GM19023 (cell line): ENCODE measurements at regions not wholly inside any gene's neighbourhood (a gene's known extent, or its start where the extent isn't known, plus 50 kb on each side); places are given as distances from the start of the nearest gene placed in this dataset.

Experiments used
- ATAC-seq: cut with Tn5 transposase; IDR thresholded peaks from one replicate; pipeline ENCODE4 v1.9.1; 2021; ENCODE audit warnings: mild to moderate bottlenecking, moderate library complexity; ENCODE audit not compliant: unreplicated experiment

DNA sequence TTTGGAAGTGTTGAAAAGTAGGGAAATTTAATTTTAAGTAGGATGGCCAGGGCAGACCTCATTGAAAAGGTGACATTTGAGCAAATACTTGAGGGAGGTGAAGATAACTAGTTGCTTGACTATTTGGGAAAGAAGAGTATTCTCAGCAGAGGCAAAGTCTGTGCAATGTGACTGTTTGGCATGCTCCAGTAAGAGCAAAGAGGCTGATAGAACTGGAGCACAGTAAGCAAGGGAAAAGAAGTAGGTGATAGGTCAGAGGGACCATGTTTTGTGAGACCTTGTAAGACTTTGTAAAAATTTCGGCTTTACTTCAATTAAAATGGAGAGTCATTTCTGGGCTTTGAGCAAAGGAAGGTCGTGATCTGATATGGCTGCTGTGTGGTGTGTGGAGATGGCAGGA is 335.8 kb downstream of the ZIC1 start:
- ATAC-seq, result no peak

DNA sequence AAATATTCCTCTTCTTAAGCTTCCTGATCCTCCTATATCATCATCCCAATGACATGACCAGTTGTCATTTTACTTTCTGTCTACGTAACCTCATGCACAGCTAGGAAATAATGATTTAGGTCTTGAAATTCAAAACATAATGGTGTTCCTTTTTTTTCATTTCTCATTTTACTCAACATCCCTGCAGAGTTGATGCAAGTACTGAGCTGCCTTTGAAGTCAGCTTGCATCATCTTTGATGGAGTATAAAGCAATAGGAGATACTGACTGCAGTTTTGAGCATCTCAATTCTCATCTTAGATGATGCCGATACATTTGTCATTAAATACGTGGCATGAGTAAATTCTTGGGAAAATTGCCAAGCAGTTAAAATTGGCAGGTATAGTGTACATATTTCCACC is 346.1 kb downstream of the ZIC1 start:
- ATAC-seq, result no peak

DNA sequence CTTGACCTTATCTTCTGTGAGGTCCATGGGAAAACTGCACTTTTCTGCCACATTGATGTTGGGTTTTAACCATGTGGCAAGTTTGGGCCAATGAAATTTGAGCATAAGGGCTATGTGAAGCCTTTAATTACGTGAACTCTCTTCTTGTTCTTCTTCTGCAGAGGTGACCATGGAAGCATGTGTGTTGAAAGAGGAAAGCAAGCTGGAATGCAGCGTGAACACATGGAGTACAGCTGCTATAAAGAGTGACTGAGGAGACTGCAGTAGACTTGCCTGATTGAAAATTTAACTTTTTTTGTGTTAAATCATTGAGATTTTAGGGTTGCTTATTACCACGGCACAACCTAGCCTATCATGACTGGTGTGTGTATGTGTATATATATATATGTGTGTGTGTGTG is 347.3 kb downstream of the ZIC1 start:
- ATAC-seq, result no peak

DNA sequence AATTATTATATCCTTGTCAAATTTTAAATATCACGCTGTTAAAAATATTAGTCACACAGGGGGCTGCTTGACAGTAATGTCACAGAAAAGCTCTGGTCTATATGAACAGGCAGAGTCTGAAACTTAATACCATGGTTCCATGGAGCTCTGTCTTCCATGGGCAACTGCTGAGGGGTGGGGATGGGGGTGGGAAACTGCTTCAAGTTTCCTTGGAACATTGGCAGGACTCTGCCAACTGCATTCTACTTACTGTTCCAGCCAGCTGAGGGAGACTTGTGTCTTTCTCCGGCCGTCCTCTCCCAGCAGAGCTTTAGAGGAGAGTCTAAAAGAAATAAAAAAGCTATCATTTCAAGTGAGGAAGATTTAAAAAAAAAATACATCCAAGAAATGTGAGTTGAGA is 348.7 kb downstream of the ZIC1 start:
- ATAC-seq, result no peak

DNA sequence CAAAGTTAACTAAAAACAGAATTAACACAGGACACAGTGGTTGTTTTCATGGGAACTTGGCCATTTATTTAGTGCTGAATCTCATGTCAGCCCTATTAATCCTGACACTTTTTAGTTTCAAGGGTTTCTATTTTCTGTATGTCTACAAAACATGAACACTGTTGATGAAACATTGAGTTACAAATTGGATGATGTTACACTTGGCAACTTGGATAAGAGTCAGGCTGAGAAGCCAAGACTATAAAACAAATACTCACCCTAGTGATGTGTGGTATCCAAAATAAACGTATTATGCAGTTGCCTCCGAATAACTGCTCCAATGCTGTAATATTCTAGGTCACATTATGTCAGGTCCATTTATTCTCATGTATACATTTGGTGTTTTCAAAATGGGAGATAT is 349.6 kb downstream of the ZIC1 start:
- no peak for ATAC-seq

DNA sequence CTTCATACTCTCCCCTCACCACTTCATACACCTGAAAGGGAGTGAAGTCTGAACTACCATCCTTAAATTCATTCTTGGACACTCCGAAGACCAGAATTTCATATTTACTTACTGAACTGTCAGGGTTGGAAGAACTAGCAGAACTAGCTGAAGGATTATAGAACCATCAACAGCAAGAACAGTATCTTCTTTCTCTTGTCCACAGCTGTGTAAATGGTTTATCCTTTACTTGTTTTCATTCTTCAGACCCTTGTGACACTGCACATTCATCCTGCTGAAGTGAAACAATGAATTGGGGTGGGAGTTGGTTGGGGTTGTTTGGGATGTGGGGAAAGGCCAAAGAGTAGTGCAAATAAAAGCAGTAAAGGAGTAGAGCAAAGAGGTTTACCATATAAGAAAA is 350.9 kb downstream of the ZIC1 start:
- no peak for ATAC-seq

DNA sequence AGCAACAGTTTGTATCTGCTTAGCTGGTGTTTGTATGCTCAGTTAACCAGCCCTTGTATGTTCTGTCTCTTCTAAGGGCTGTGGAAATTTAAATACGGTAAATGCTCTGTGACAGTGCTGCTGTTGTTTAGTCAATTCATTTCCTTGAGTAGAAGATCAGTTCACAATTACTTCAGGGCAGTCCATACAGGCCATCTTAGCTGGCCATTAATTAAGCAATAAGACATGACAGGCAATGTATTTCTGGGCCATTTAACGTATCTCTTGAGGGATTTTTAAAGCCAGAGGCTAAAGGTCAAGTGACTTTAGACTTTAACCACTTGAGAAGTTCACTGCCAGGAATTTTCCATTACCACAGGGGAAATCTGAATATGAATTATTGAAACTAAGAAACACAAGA is 351.8 kb downstream of the ZIC1 start:
- no peak for ATAC-seq

DNA sequence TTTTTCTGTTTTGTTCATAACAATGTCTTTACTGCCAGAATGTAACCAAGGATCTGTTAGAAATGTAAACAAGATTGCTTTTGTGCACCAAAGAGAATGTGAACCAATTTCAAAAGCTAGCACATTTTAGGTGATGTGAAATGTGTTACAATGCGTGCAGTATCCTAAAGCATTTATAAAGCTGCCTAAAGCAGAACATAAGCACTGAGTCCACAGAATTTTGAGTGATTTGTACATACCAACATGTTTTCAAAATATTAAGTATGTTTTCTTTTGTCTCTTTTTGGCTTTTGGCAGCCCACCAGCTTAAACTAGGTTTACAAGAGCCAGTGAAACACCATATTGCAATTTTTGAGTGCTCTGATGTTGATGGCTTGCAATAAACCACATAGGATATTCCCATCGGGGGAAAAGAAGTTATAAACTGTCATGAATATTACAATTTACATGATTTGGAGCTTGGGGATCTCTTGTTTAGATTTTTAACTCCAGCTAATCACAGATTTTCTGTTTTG is 364.0 kb downstream of the ZIC1 start:
- ATAC-seq, result no peak

DNA sequence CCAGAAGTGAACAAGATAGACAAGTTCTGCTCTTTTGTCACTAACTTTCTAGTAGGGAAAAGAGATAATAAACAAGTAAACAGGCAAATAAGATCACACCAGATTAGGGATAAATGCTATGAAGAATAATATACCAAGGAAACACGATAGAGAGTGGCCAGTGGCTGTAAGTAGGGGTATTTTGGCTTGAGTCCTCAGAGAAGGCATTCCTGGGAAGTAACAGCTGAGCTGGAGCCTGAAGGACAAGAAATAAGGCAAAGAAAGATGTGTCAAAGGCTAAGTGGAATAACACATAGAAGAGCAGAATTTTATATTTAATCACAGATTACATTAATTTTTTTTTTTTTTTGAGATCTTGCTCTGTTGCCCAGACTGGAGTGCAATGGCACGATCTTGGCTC is 366.2 kb downstream of the ZIC1 start:
- ATAC-seq, result no peak

DNA sequence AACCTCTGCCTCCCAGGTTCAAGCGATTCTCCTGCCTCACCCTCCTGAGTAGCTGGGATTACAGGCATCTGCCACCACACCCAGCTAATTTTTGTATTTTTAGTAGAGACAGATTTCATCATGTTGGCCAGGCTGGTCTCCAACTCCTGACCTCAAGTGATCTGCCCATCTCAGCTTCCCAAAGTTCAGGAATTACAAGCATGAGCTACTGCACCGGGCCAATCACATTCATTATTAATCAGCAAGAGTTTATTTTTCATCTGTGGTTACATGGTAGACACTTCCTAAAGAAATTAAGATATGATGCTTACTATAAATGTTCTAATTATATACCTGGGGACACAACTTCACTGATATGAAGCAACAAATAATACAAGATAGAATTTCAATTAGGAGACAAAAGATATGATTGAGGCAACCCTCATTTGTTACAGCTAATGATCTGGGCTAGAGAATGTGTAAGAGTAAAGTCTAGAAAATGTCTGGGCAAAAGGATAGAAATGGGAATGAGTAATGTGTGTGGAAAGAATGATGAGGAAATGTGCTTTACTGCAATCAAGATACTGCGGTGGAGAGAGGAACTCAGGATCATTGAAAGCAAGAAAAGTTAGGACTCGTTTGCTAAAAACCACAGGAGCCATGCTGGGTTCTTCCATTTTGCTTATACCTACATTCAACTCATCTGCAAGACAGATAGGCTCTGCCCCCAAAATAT is 366.8 kb downstream of the ZIC1 start:
- ATAC-seq, result no peak

DNA sequence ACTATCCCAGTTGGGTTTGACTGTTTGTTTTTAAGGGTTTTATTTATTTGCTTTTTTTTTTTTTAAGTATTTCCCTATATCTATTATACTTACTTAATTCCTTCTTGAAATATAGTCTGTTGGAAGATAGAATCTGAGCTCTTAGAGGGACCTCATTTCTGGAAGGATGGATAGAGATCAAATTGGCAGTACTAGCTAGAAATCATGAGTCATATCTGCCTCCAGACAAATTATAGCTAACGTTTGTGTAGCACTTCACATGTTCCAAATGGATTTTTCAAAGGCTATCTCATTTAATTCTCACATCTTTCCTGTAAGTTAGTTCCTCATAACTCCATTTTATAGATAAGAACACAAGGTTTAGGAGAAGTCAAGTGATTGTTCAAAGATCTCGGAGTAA is 384.7 kb downstream of the ZIC1 start:
- no peak for ATAC-seq

DNA sequence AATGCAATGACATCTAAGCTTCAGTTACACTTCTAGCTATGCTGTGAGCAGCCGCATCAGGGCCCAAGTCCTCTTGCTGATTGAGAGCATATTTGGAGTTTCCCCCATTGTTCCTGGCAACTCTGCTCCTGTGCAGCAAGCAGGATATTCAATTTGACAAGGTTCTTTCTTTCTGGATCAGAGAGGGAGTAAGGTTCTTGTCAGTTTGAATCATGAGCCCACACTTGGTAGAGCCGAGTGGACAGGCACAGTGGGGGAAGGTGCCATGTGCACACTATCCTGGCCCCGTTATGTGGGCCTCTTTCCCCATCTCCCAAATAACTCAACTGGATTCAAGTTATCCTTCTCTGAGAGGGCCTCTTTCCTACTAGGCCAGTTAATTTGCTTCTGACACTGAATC is 385.4 kb downstream of the ZIC1 start:
- no peak for ATAC-seq

DNA sequence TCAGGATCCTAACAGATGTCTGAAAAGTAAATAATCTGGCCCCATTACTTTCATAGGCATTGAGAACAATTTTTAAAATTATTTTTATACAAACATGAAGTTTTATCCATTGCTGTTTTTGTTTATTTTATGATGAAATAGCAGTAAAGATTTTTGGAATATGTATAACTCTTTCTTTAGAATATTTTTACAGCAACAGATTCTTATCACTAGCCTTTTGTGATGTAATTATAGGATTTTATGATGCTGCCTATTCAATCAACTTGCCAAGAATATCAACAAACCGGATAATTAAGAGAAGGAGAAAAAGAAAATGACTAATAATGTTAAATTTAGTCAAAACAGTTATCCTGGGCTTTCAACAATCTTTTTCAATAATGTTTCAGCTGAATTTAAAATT is 386.3 kb downstream of the ZIC1 start:
- ATAC-seq, result no peak

DNA sequence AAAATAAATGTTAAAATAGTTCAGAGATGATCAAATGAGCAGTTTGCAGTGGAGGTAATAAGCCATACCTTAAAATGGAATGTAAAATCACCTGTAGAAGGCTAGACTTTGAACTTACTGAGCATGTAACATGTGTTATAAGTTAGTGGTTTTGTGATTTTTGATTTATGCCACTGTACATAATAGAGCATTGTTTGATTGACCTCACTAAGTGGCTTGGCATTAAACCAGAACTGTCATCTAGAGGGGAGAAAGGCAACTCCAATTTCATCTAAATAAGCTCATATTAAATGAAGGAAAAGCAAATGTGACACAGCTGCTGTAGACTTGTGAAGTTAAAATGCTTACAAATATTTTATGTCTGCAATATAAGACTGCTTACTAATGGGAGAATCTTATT is 387.9 kb downstream of the ZIC1 start:
- ATAC-seq, result no peak

DNA sequence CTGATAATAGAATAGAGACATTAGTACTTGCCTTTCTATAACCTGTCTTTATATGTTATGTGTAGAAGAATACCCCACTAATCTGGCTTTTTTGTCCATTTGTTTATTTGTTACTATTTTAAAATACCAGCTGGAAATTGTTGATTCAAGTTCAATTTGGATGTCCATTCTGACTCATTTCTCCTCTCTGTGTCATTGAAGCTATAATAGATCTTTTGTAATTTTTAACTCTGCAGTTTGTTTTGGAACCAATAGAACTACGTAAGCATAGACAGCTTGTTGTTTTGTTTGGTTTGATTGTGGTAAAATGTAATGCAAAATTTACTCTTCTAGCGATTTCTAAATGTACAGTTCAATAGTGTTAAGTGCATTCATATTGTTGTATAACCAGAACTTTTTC is 390.4 kb downstream of the ZIC1 start:
- ATAC-seq, result no peak

DNA sequence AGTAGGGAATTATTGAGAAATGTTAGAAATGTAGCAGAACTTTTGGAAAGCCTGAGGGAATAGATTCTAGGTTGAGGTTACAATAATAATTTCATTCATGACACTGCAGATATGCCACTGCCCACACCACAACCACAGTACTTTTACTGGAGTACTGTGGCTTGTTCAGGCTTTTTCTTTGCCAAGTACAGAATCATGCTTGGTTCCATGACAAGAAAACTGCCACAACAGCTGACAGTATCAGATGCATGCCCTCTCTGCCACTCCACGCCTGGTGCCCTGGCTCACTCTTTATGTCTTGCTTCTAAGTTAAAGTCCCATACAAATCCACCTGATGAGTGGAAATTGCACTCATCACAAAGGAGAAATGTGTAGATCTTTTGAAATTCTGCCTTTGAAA is 398.6 kb downstream of the ZIC1 start:
- no peak for ATAC-seq

DNA sequence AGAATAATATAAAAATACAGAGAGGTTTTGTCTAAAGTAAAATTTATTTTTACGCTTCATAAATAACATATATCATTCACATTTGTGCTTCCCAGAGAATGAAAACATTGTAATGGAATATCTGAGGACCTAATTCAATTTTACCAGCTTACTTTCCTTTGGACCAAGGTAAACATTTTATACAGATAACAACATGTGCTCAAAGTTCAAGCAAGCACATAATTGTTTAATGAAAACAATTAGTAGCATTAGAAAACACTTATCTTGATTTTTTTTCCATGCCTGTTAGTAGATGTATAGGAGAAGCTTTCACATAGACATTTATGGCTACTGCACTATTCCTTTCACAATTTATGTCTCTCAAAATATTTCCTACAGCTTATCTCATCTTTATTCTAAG is 400.0 kb downstream of the ZIC1 start:
- ATAC-seq, result no peak

DNA sequence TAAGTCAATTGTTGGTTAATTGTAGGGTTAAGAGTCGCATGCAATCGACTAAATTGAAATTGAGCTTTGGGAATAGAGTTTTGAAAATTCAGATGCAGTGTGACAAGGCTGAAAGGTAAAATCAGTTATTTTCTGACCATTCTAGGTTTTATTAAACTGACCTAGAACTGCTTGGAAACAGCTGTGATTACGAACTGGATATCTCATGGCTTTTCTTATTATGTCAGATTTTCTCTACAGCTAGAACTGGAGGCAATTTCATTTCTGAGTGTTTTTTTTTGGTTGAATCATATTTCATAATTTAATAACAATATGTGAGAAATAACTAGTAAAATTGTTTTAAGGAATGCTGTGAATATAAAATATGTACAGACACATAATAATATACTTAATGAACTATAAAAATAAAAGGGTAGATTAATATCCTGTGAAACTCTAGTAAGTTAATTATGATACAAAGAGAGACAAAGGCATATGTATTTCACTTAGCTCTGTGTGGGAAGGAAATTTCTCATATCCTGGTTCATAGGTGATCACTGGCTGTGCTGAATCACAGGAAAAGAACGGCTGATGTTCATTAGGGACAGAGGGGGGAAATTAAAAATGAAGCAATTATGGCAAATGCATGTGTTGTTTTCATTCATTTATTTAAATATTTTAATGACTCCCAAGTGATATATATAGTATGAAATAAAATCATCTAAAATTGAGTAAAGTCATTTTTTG is 403.2 kb downstream of the ZIC1 start:
- no peak for ATAC-seq

DNA sequence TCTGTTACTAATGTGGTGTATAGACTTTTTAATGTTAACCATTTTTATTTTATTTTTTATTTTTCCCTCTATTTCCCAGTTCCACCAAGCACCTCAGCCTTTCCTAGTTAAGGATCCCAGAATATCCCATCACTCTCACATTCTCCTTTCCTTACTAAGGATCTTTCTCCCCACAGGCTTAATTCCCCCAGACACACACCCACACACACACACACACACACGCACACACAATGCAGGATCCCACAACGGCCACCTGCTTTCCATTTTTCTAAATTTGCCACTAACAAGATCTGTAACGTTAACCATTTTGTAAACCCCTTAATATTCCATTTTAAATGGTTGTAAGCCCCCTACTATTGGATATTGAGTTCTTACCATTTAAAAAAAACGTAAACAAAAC is 404.1 kb downstream of the ZIC1 start:
- no peak for ATAC-seq

DNA sequence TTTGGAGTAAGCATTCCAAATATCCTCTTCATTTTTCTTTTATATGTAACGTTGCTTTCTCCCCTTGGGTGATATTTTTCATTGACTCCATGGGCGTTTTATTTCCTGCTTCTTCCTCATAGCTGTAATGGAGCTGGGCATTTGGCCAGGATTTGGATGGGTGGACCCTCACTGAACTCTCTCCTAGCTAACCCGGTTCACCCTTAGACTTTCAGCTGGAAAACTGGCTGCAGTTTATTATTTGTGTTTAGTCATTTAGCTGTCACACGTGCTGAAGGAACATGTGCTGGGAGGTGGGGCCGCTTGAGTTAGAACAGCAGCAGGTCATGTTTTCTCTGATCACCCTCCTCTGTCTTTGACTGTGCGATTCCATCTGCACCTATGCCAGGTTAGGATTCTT is 407.6 kb downstream of the ZIC1 start:
- no peak for ATAC-seq

DNA sequence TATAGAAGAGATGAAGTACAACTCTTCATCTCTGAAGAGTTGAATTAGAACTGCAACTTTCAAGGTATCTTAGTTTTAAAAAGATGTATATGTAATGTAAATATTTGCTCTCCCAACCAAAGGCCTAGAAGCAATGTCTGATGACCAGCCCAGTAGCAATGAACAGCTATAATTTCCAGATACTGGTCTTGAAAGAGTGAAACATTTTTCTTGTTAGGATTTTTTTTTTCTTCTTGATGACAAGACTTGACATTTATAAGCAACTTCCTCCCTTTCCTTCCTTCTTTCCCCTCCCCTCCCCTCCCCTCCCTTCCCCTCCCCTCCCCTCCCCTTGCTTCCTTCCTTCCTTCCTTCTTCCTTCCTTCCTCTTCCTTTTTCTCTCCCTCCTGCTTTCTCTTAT is 423.4 kb downstream of the ZIC1 start:
- ATAC-seq, result no peak

DNA sequence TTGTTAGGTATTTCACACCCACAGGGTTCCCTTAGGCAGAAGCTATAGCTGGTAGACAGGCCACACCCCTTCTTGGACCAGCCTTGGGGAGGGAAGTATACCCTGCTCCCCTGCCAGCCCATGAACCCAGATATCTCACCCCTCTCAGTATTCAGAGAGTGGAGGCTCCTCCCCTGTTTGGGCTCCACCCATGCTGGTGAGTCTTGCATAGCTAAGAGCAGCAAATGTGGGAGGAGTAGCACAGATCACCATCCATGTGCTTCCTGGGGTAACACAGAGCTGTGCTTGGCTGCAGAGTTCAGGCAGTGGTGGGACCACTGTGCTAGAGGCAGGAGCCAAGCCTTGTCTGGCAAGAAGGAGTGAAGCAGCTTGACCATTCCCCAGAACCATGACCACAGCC is 427.2 kb downstream of the ZIC1 start:
- ATAC-seq, result no peak

DNA sequence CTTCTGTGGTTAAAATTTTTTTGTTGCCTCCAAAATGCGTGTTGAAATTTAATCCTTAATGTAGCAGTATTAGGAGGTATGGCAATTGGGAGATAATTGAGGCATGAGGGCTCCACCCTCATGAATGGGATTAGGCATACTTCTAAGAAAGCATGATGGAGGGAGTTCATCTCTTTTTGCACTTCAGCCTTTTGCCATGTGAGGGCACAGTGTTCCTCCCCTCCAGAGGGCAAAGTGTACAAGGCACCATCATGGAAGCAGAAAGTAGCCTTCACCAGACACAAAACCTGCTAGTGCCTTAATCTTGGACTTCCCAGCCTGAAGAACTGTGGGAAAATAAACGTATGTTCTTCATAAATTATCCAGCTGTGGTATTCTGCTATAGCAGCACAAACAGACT is 429.5 kb downstream of the ZIC1 start:
- ATAC-seq, result peak; percentile 73
